ENCODE measurements at regions not wholly inside any gene's neighbourhood (a gene's known extent, or its start where the extent isn't known, plus 50 kb on each side); places are given as distances from the start of the nearest gene placed in this dataset.
A peak's percentile ranks its signal among the peaks of the same experiment; 100 is the strongest.

DNA sequence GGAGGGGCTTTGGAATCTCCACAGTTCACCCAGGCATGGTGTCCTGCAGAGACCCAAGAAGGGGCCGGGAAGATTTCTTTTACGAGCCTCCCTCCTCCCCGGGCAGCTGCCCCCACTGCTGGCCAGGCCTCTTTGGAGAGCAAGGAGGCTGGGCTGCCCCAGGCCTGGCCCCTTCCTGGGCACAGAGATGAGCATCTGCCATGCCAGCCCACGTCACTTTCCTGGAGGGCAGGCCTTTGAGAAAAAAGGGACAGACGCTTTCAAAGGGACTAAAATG, 60.5 kb upstream of the FGF3 start:
- H3K9me3 ChIP-seq (ENCODE audit: insufficient read depth in 2 of 2, low read depth in 1 of 2, low read length in 1 of 2): no peaks in the 10 kb centered on the region
- H3K36me3 ChIP-seq (ENCODE audit: control insufficient read depth in 2 of 4, insufficient read depth in 4 of 4, low read length in 3 of 4): no peaks in the 10 kb centered on the region
- H4K8ac ChIP-seq (ENCODE audit: extremely low read depth, insufficient read depth, low read length): no peak overlapping the region
- H2BK20ac ChIP-seq (ENCODE audit: low read length): no peak overlapping the region
- H3K14ac ChIP-seq (ENCODE audit: insufficient read length): no peak overlapping the region
- no peak overlapping the region for H3K9ac ChIP-seq (replicated peaks in 1 of 4; ENCODE audit: extremely low read depth in 1 of 4, low read depth in 3 of 4, low read length in 3 of 4)
- WGBS, 2 experiments (ENCODE audit: extremely low coverage in 1 of 2, insufficient coverage in 1 of 2, insufficient read length in 1 of 2, insufficient replicate concordance in 2 of 2, low coverage in 1 of 2, low lambda C conversion rate in 2 of 2, missing lambda C conversion rate in 1 of 2): 68% methylated on average over 5 of the region's 5 CpGs; no CpG with 5 or more reads in 1 of the 2 experiments
- FAIRE-seq (no peak), DNase-seq (ENCODE audit: low read depth in 1 of 2, low spot score in 2 of 2) (peak in 1 of 2 experiments; percentile 45)
- no peaks in the 10 kb centered on the region for H3K23me2 ChIP-seq (ENCODE audit: low read depth, low read length)
- H2AK5ac ChIP-seq (ENCODE audit: low read depth, low read length): no peak overlapping the region
- no peak overlapping the region for H3K4ac ChIP-seq (replicated peaks; ENCODE audit: insufficient read length, low read depth, low read length)
- no peak overlapping the region for H3K23ac ChIP-seq (ENCODE audit: insufficient read length)
- H3K27me3 ChIP-seq (replicated peaks in 1 of 4; ENCODE audit: control insufficient read depth in 3 of 4, extremely low read depth in 1 of 4, insufficient read depth in 3 of 4, low read length in 3 of 4): no peaks in the 10 kb centered on the region; a peak in 2 of 7 replicates
- H3K18ac ChIP-seq (ENCODE audit: extremely low read depth, low read length): no peak overlapping the region
- no peak overlapping the region for H3K4me2 ChIP-seq (ENCODE audit: insufficient read depth in 1 of 2, low read depth in 2 of 2, low read length in 2 of 2)
- H3K56ac ChIP-seq (replicated peaks; ENCODE audit: insufficient read length, low read depth, low read length): no peak overlapping the region
- ChIA-PET POLR2A (ENCODE audit: partially characterized antibody) (no interaction called here), CTCF (ENCODE audit: partially characterized antibody) (interaction anchor here (0.7 to 6.4 kb wide), 12 partner anchors 9 to 177 kb away, joined by 3 to 56 read pairs (median 12); no protein-coding TSS in a partner anchor)
- H4K5ac ChIP-seq (ENCODE audit: insufficient read length, low read depth, low read length): no peak overlapping the region
- H2BK5ac ChIP-seq (ENCODE audit: low read depth, low read length): no peak overlapping the region
- H4K91ac ChIP-seq (replicated peaks; ENCODE audit: insufficient read length, low read length): no peak overlapping the region
- no peak overlapping the region for H2BK120ac ChIP-seq (replicated peaks; ENCODE audit: low read depth, low read length)
- H3K79me1 ChIP-seq (ENCODE audit: low read depth, low read length): no peaks in the 10 kb centered on the region
- no peaks in the 10 kb centered on the region for H3K79me2 ChIP-seq (ENCODE audit: control insufficient read depth in 1 of 2, insufficient read depth in 2 of 2, low read length in 2 of 2)
- no peak overlapping the region for H3K27ac ChIP-seq (ENCODE audit: low read depth, low read length)
- no peak overlapping the region for H2AFZ ChIP-seq (ENCODE audit: low read length)
- H3K4me3 ChIP-seq (ENCODE audit: extremely low read depth in 1 of 4, insufficient read depth in 2 of 4, low read depth in 3 of 4, low read length in 4 of 4): no peak overlapping the region
- H2BK12ac ChIP-seq (ENCODE audit: low read depth, low read length): no peak overlapping the region
- no peak overlapping the region for H2BK15ac ChIP-seq (ENCODE audit: low read length)
- H4K20me1 ChIP-seq (replicated peaks in 1 of 2; ENCODE audit: control insufficient read depth in 1 of 2, insufficient read depth in 2 of 2, low read length in 2 of 2): no peaks in the 10 kb centered on the region
- H3K4me1 ChIP-seq (replicated peaks in 1 of 4; ENCODE audit: control insufficient read depth in 3 of 4, insufficient read depth in 4 of 4, low read length in 3 of 4): peaks cover 0 to 8% (median under 1%) of the 10 kb centered on the region in 4 experiments; a peak in 4 of 7 replicates
- TF ChIP-seq ASH2L (IDR thresholded peaks at IDR 0.05; ENCODE audit: low read length) (no peak), RNF2 (IDR thresholded peaks at IDR 0.05; ENCODE audit: borderline replicate concordance, low read depth, low read length, missing control alignments, poor library complexity, severe bottlenecking) (no peak), SIRT6 (IDR thresholded peaks at IDR 0.05; ENCODE audit: low read length) (no peak), YY1 (IDR thresholded peaks at IDR 0.05; ENCODE audit: low read depth, low read length) (no peak), MAFK (IDR thresholded peaks at IDR 0.05; ENCODE audit: low read depth, low read length) (no peak), RXRA (IDR thresholded peaks at IDR 0.05; ENCODE audit: insufficient read depth, low read depth, low read length) (no peak), CBX8 (IDR thresholded peaks at IDR 0.05; ENCODE audit: borderline replicate concordance, low read depth, low read length) (no peak), NRF1 (IDR thresholded peaks at IDR 0.05; ENCODE audit: low read depth, low read length) (no peak), ZNF274 (IDR thresholded peaks at IDR 0.05; ENCODE audit: borderline replicate concordance, extremely low read depth, low read length) (no peak), HDAC6 (IDR thresholded peaks at IDR 0.05; ENCODE audit: low read depth, low read length) (no peak), GTF2F1 (IDR thresholded peaks at IDR 0.05; ENCODE audit: borderline replicate concordance, low read depth, low read length) (no peak), KDM4A (IDR thresholded peaks at IDR 0.05; ENCODE audit: low read depth, low read length, severe bottlenecking) (no peak), TAF7 (optimal IDR thresholded peaks at IDR 0.05; ENCODE audit: borderline replicate concordance, low read depth, low read length) (no peak), SIX5 (IDR thresholded peaks at IDR 0.05; ENCODE audit: low read depth, low read length) (no peak)
- TF ChIP-seq, protein P1, sequence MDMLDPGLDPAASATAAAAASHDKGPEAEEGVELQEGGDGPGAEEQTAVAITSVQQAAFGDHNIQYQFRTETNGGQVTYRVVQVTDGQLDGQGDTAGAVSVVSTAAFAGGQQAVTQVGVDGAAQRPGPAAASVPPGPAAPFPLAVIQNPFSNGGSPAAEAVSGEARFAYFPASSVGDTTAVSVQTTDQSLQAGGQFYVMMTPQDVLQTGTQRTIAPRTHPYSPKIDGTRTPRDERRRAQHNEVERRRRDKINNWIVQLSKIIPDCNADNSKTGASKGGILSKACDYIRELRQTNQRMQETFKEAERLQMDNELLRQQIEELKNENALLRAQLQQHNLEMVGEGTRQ (IDR thresholded peaks at IDR 0.05; ENCODE audit: low read length): no peak
